ENCODE measurements at regions not wholly inside any gene's neighbourhood (a gene's known extent, or its start where the extent isn't known, plus 50 kb on each side); places are given as distances from the start of the nearest gene placed in this dataset.

DNA sequence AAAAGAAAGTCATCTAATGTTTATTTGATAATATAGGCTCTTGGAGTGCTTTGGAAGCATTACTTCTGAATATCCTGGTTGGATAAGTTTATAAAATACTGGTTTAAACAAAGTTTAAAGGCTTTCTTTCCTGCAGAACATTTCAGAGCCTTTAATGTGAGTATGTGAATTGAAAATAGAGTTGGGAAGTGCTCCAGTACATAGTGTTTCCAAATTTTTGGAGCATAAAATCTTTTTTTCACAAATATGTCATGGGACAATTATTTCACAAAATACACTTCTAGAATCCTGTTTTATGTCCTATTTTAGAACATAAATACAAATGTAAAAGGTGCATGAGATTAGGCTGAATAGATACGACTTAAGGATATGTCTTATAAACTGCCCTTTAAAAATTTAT lies 158.9 kb upstream of the HNRNPA3 start:
- ATAC-seq (no peak), DNase-seq (no peak)
- Histone ChIP-seq H3F3A (ENCODE audit: low read length, unreplicated experiment) (no peaks in the 10 kb centered on the region), H3K27me3 (ENCODE audit: low read length) (peaks cover 47% of the 10 kb centered on the region), H3K9me3 (ENCODE audit: low read length) (no peaks in the 10 kb centered on the region), H3K4me1 (ENCODE audit: insufficient read depth, low read length) (no peaks in the 10 kb centered on the region), H3K4me3 (ENCODE audit: low read length) (no peak overlapping the region), H2AFZ (ENCODE audit: low read length) (no peak overlapping the region), H4K20me1 (ENCODE audit: low read length) (no peaks in the 10 kb centered on the region), H3K36me3 (ENCODE audit: low read depth, low read length) (no peaks in the 10 kb centered on the region), H3K79me2 (ENCODE audit: low read length) (no peaks in the 10 kb centered on the region), H3K4me2 (ENCODE audit: low read length) (no peak overlapping the region), H3K9me2 (replicated peaks; ENCODE audit: low read length) (no peaks in the 10 kb centered on the region), H3K27ac (ENCODE audit: low read length) (no peak overlapping the region), H3K9ac (ENCODE audit: low read length) (no peak overlapping the region)
- ChIA-PET CTCF (no interaction called here), POLR2A (ENCODE audit: unreplicated experiment) (no interaction called here)
- no TSS peak for BruUV-seq (replicated peaks)
- TF ChIP-seq, protein P1, sequence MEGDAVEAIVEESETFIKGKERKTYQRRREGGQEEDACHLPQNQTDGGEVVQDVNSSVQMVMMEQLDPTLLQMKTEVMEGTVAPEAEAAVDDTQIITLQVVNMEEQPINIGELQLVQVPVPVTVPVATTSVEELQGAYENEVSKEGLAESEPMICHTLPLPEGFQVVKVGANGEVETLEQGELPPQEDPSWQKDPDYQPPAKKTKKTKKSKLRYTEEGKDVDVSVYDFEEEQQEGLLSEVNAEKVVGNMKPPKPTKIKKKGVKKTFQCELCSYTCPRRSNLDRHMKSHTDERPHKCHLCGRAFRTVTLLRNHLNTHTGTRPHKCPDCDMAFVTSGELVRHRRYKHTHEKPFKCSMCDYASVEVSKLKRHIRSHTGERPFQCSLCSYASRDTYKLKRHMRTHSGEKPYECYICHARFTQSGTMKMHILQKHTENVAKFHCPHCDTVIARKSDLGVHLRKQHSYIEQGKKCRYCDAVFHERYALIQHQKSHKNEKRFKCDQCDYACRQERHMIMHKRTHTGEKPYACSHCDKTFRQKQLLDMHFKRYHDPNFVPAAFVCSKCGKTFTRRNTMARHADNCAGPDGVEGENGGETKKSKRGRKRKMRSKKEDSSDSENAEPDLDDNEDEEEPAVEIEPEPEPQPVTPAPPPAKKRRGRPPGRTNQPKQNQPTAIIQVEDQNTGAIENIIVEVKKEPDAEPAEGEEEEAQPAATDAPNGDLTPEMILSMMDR (conservative IDR thresholded peaks at IDR 0.05; ENCODE audit: low read depth, low read length), result no peak
- TF ChIP-seq EZH2 (IDR thresholded peaks at IDR 0.05; ENCODE audit: low read length, unreplicated experiment) (no peak), EZH2phosphoT487 (IDR thresholded peaks at IDR 0.05; ENCODE audit: borderline replicate concordance, low read length) (no peak)
- intact Hi-C loops (cut with micrococcal nuclease), result no loop called here

DNA sequence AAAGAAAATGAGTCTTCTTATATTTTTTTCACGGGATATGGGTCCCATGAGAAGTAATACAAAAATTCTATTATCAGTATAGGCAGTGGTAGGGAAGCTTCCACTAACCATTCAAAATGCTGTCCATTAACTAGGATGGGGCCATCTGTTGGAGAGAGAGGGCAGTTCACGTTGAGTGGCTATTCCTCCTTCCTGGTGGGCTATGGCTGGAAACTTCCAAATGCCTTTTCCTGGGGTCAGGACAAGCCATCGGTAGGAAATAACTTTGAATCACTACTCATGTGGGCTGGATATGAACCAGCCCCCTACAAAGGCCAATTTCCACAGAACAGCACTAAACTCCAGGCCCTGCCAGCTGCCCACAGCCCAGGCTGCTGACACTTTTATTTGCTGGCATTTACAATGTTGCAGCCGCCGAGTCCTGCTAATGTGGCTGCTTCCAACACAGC lies 156.1 kb upstream of the HNRNPA3 start:
- Histone ChIP-seq H2AFZ (ENCODE audit: low read length) (no peak overlapping the region), H3K9me3 (ENCODE audit: low read length) (no peaks in the 10 kb centered on the region), H3K9ac (ENCODE audit: low read length) (no peak overlapping the region), H3K4me3 (ENCODE audit: low read length) (no peak overlapping the region), H3K4me1 (ENCODE audit: insufficient read depth, low read length) (no peaks in the 10 kb centered on the region), H3K27me3 (ENCODE audit: low read length) (peaks cover 37% of the 10 kb centered on the region), H3K27ac (ENCODE audit: low read length) (no peak overlapping the region), H4K20me1 (ENCODE audit: low read length) (no peaks in the 10 kb centered on the region), H3F3A (ENCODE audit: low read length, unreplicated experiment) (no peaks in the 10 kb centered on the region), H3K9me2 (replicated peaks; ENCODE audit: low read length) (no peaks in the 10 kb centered on the region), H3K36me3 (ENCODE audit: low read depth, low read length) (no peaks in the 10 kb centered on the region), H3K79me2 (ENCODE audit: low read length) (no peaks in the 10 kb centered on the region), H3K4me2 (ENCODE audit: low read length) (no peak overlapping the region)
- ChIA-PET POLR2A (ENCODE audit: unreplicated experiment) (no interaction called here), CTCF (no interaction called here)
- DNase-seq, result no peak
- no TSS peak for BruUV-seq (replicated peaks)
- intact Hi-C loops (cut with micrococcal nuclease), result no loop called here
- no peak for ATAC-seq
- TF ChIP-seq, protein P1 (conservative IDR thresholded peaks at IDR 0.05; ENCODE audit: low read depth, low read length), result peak; percentile 45
- TF ChIP-seq EZH2phosphoT487 (IDR thresholded peaks at IDR 0.05; ENCODE audit: borderline replicate concordance, low read length), result no peak
- no peak for TF ChIP-seq EZH2 (IDR thresholded peaks at IDR 0.05; ENCODE audit: low read length, unreplicated experiment)

DNA sequence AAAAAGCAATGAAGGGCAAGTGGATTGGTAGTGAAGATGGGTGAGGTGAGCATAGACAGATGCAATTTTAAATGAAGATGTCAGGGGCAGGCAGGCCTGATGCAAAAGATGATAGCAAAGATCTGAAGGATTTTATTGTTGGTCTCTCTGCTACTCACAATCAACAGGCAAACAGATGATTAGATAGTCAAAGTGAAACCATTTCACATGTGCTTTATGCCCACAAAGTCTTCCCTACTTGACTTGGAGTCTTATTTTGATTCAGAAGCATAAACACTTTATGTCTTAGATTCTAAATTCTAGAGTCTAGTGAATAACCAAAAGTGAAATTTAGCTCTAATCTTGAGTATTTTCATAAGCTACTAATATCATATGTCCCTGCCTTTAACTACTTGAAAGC lies 153.8 kb upstream of the HNRNPA3 start:
- POLR2A ChIA-PET (ENCODE audit: unreplicated experiment), result no interaction called here
- no peaks in the 10 kb centered on the region for H3K79me2 ChIP-seq (ENCODE audit: low read length)
- H3K36me3 ChIP-seq (ENCODE audit: low read depth, low read length), result no peaks in the 10 kb centered on the region
- no peak overlapping the region for H3K4me3 ChIP-seq (ENCODE audit: low read length)
- H3K4me2 ChIP-seq (ENCODE audit: low read length), result no peak overlapping the region
- peaks cover 20% of the 10 kb centered on the region for H3K27me3 ChIP-seq (ENCODE audit: low read length)
- H3K9me3 ChIP-seq (ENCODE audit: low read length), result no peaks in the 10 kb centered on the region
- no peak overlapping the region for H2AFZ ChIP-seq (ENCODE audit: low read length)
- H3F3A ChIP-seq (ENCODE audit: low read length, unreplicated experiment), result no peaks in the 10 kb centered on the region
- H3K9ac ChIP-seq (ENCODE audit: low read length), result no peak overlapping the region
- no TSS peak for BruUV-seq (replicated peaks)
- no peak for ATAC-seq
- no peak overlapping the region for H3K27ac ChIP-seq (ENCODE audit: low read length)
- no peaks in the 10 kb centered on the region for H3K9me2 ChIP-seq (replicated peaks; ENCODE audit: low read length)
- CTCF ChIA-PET, result no interaction called here
- DNase-seq, result no peak
- H3K4me1 ChIP-seq (ENCODE audit: insufficient read depth, low read length), result no peaks in the 10 kb centered on the region
- TF ChIP-seq EZH2 (IDR thresholded peaks at IDR 0.05; ENCODE audit: low read length, unreplicated experiment), result no peak
- TF ChIP-seq, protein P1 (conservative IDR thresholded peaks at IDR 0.05; ENCODE audit: low read depth, low read length), result no peak
- no peak for TF ChIP-seq EZH2phosphoT487 (IDR thresholded peaks at IDR 0.05; ENCODE audit: borderline replicate concordance, low read length)
- intact Hi-C loops (cut with micrococcal nuclease), result no loop called here
- H4K20me1 ChIP-seq (ENCODE audit: low read length), result no peaks in the 10 kb centered on the region
